ENCODE measurements at regions not wholly inside any gene's neighbourhood (a gene's known extent, or its start where the extent isn't known, plus 50 kb on each side); places are given as distances from the start of the nearest gene placed in this dataset.

DNA sequence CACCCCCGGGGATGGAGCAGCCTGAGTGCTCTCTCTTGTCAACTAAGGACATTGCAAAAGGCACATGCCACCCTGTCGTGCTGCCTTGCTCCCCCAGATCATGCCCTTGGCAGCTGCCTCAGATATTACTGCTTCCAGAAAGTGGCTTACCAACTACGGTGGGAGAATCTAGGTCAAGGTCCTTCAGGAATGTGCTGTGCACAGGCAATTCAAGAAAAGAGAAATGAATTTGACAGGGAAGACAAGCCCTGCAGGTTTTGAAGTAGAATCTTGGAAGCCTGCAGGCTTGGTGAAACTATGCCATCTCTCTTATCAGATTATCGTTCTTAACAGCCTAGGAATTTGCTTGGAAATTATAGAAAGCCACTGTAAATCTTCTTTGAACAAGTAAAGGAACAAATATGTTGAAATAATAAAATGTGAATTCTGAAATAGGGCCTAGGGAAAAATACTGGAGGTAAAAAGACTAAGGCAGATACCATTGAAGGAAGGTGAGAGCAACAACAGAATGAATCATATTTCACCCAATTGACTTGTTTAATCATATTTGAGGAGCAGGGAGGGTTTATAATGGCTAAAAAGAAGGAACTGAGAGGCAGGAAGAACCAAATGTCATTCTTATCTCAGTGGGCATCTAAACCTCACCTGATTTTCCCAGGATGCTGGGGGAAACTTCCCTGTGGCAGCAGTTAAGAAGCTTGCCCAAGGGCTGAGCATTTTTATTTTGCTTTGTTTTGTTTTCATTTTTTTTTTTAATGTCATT lies 94.0 kb upstream of the GLS start:
- no peaks in the 10 kb centered on the region for H3K27me3 ChIP-seq (ENCODE audit: insufficient read depth, low read length)
- H3K4me1 ChIP-seq (ENCODE audit: insufficient read depth, low read length), result peaks cover 20% of the 10 kb centered on the region; the same call in 1 of the 2 replicates
- H3K27ac ChIP-seq (ENCODE audit: low read length), result no peak overlapping the region
- H3K9ac ChIP-seq (ENCODE audit: low read depth, low read length), result no peak overlapping the region
- no peaks in the 10 kb centered on the region for H3K36me3 ChIP-seq (ENCODE audit: insufficient read depth, low read depth, low read length)
- no peak overlapping the region for H3K4me3 ChIP-seq (ENCODE audit: low read length)
- H3K9me3 ChIP-seq (ENCODE audit: insufficient read depth, low read depth, low read length), result 0 out of 2 replicates have a peak, but pooled peaks cover 7% of the 10 kb centered on the region

DNA sequence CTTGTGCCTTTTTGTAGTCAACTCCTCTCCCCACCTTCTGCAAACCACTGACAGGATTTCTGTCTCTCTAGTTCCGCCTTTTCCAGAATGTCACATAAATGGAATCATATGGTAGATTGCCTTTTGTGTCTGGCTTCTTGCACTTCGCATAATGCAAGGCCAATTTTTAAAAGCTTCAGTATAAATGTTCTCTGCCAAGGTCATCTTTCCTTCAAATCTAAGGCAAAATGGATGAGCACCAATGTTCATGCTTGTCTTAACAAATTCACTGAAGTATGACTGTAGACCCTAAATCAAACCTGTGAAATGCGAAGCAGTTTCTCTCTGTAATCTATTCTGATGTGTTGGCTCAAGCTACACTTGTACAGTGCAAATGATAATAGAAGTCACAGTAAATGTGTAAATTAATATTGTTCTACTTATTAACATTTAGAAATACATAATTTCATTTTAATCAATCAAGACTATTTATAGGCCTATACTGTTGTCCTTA lies 92.8 kb upstream of the GLS start:
- Histone ChIP-seq H3K9ac (ENCODE audit: low read depth, low read length) (no peak overlapping the region), H3K4me3 (ENCODE audit: low read length) (no peak overlapping the region), H3K9me3 (ENCODE audit: insufficient read depth, low read depth, low read length) (0 out of 2 replicates have a peak, but pooled peaks cover 7% of the 10 kb centered on the region), H3K4me1 (ENCODE audit: insufficient read depth, low read length) (peaks cover 22% of the 10 kb centered on the region), H3K27me3 (ENCODE audit: insufficient read depth, low read length) (no peaks in the 10 kb centered on the region), H3K27ac (ENCODE audit: low read length) (no peak overlapping the region), H3K36me3 (ENCODE audit: insufficient read depth, low read depth, low read length) (no peaks in the 10 kb centered on the region)

DNA sequence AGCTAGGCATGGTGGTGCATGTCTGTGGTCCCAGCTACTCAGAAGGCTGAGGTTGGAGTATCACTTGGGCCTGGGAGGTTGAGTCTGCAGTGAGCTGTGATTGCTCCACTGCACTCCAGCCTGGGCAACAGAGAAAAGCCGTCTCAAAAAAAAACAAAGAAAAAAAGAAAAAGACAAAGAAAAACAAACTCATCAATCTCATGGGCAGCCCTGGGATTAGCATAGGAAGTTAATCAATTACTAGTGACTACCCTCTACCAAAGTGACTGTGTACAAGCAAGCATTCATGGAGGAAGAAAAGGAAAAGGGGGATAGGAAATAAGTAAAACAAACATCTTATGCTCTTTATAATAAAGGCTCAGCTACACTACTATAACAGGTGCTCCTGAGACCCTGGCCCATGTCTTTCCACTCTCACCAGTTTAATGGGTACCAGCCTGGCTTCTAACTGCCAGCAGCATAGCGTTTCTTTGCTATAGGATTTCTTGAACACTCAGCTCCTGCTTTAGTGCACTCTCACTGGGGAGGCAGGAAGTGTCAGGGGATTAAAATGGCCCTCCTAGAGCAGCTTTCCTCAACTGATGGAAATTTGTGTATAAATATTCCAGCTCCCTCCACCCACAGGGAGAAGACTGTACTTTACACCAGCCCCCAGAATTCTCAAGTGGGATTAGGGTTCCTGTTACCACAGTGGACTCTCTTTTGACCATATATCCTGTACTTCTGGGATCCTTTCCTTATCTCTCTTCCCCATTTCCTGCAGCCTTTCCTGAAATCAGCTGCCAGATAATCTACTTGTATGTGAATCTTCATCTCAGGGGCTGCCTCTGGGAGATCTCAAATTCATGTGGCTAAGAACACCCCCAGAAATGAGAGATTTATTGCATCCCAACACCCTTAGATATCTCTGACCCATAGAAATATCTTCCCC lies 91.3 kb upstream of the GLS start:
- Histone ChIP-seq H3K27ac (ENCODE audit: low read length) (no peak overlapping the region), H3K9ac (ENCODE audit: low read depth, low read length) (no peak overlapping the region), H3K36me3 (ENCODE audit: insufficient read depth, low read depth, low read length) (no peaks in the 10 kb centered on the region), H3K27me3 (ENCODE audit: insufficient read depth, low read length) (no peaks in the 10 kb centered on the region), H3K4me3 (ENCODE audit: low read length) (no peak overlapping the region), H3K4me1 (ENCODE audit: insufficient read depth, low read length) (peaks cover 22% of the 10 kb centered on the region), H3K9me3 (ENCODE audit: insufficient read depth, low read depth, low read length) (0 out of 2 replicates have a peak, but pooled peaks cover under 1% of the 10 kb centered on the region)

DNA sequence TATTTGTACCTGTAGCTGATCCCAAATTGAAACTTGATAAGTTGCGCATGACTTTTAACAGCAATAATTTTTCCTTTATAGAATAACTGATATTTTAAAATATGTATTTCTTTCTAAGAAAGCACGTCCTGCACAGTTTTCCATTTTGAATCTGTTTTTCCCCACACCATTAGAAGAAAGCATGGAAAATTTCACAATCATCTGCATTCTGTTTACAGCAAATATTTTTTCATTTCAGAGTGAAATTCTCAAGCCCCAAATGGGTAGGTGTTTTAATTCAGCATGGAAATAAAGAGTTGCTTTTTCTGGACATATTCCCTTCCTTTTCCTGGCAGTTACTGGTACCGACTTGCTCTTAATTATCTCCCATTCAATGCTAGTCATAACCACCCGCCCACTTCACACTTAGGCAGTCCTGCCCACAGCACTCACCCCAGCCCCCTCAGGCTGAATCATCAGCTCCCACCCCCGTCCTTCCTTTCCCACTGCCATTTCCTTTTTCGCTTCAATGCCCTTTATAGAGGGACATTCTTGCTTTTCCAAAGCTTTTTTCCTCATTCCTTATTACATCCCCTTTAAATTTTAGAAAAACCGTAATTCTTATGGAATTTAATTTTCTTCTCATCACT lies 89.2 kb upstream of the GLS start:
- H3K4me3 ChIP-seq (ENCODE audit: low read length), result no peak overlapping the region
- no peak overlapping the region for H3K9ac ChIP-seq (ENCODE audit: low read depth, low read length)
- peaks cover 20% of the 10 kb centered on the region for H3K4me1 ChIP-seq (ENCODE audit: insufficient read depth, low read length)
- no peaks in the 10 kb centered on the region for H3K9me3 ChIP-seq (ENCODE audit: insufficient read depth, low read depth, low read length)
- no peaks in the 10 kb centered on the region for H3K27me3 ChIP-seq (ENCODE audit: insufficient read depth, low read length)
- no peaks in the 10 kb centered on the region for H3K36me3 ChIP-seq (ENCODE audit: insufficient read depth, low read depth, low read length)
- H3K27ac ChIP-seq (ENCODE audit: low read length), result no peak overlapping the region

DNA sequence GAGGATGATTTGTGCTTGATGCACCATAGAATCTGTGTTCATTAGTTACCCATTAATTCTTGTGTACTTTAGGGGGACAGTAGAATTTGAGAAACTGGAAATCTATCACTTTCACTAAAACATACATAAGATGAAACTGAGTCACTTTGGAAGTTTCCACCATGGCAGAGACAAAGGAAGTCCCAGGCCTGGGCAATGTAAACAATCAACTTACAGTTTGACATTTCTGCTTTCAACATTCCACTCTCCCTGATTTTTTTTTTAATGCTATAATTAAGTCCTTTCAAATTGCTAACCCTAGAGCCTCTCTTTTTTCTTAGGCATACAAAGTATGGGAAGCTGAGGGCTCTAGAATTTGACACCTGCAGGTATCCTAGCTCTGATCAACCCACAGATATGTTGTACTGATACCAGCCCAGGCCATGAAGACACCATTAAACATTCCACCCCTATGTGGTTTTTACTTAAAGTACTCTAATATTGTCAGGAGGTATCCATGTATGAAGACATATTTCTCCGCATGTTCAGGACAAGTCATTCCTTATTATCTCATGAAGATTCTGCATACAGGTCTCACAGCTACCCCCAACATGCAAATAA lies 88.5 kb upstream of the GLS start:
- Histone ChIP-seq H3K4me3 (ENCODE audit: low read length) (no peak overlapping the region), H3K4me1 (ENCODE audit: insufficient read depth, low read length) (peaks cover 18% of the 10 kb centered on the region), H3K27ac (ENCODE audit: low read length) (no peak overlapping the region)

DNA sequence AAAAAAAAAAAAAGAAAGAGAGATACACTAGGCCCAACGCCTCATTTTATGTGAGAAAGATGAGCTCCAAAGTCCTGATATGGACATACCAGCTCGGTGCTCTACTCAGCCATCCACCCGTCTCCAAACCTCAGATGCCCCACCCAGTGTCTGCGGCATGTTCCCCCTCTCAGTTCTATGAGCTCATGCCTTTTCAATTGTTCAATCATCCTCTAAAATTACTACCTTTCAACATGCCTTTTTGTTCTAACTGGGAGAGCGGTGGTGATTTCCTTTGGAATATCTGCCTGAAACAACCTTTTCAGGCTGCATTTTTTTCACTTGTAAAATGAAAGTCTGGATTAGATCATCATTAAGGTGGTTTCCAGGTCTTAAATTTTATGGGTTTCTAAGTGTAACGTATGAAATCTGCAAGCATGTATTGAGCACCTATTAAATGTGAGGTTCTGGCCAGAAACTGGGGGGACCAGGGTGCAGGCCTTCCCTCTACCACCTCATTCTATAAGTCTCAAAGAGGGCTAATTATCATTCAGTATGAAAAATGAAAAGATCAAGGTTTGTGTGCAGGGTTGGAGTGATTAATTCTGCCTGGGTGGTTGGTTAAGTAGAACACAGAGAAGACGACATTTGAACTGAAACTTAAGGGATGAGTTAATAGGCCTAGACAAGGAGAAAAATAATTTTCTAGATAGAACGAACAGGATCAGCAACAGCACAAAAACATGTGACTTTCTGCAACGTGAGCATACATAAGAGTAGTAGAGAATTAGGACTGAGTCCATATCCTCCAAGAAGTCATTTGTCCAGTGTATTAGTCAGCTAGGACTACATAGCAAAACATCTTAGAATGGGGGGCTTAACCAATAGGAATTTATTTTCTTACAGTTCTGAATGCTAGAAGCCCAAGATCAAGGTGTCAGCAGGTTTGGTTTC lies 87.4 kb upstream of the GLS start:
- Histone ChIP-seq H3K4me1 (ENCODE audit: insufficient read depth, low read length) (peaks cover 18% of the 10 kb centered on the region), H3K27me3 (ENCODE audit: insufficient read depth, low read length) (no peaks in the 10 kb centered on the region), H3K27ac (ENCODE audit: low read length) (no peak overlapping the region), H3K9me3 (ENCODE audit: insufficient read depth, low read depth, low read length) (no peaks in the 10 kb centered on the region), H3K9ac (ENCODE audit: low read depth, low read length) (no peak overlapping the region), H3K4me3 (ENCODE audit: low read length) (no peak overlapping the region), H3K36me3 (ENCODE audit: insufficient read depth, low read depth, low read length) (no peaks in the 10 kb centered on the region)

More for the DNA sequence above, 88.5 kb upstream of the GLS start:
- Histone ChIP-seq H3K36me3 (ENCODE audit: insufficient read depth, low read depth, low read length) (no peaks in the 10 kb centered on the region), H3K9me3 (ENCODE audit: insufficient read depth, low read depth, low read length) (no peaks in the 10 kb centered on the region), H3K9ac (ENCODE audit: low read depth, low read length) (no peak overlapping the region), H3K27me3 (ENCODE audit: insufficient read depth, low read length) (no peaks in the 10 kb centered on the region)

DNA sequence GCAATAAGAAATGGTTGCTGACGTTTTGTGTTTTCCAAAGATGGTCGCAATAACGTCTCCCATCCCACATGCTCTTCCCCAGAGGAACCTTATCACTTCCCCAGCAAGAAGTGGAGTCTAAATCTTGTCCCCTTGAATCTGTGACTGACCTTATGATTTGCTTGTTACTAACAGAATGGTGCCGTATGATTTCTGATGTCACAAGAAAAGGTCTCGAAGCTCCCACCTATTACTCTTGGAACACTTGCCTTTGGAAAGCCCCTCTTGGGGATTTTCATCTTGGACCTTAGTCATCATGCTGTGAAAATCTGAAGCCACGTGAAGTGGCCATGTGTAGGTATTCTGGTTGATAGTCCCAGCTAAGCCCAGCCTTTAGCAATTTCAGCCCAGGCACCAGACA lies 86.2 kb upstream of the GLS start:
- no peaks in the 10 kb centered on the region for H3K27me3 ChIP-seq (ENCODE audit: insufficient read depth, low read length)
- no peak overlapping the region for H3K27ac ChIP-seq (ENCODE audit: low read length)
- H3K36me3 ChIP-seq (ENCODE audit: insufficient read depth, low read depth, low read length), result no peaks in the 10 kb centered on the region
- H3K9me3 ChIP-seq (ENCODE audit: insufficient read depth, low read depth, low read length), result no peaks in the 10 kb centered on the region
- no peak overlapping the region for H3K4me3 ChIP-seq (ENCODE audit: low read length)
- peaks cover 18% of the 10 kb centered on the region for H3K4me1 ChIP-seq (ENCODE audit: insufficient read depth, low read length)
- H3K9ac ChIP-seq (ENCODE audit: low read depth, low read length), result no peak overlapping the region

DNA sequence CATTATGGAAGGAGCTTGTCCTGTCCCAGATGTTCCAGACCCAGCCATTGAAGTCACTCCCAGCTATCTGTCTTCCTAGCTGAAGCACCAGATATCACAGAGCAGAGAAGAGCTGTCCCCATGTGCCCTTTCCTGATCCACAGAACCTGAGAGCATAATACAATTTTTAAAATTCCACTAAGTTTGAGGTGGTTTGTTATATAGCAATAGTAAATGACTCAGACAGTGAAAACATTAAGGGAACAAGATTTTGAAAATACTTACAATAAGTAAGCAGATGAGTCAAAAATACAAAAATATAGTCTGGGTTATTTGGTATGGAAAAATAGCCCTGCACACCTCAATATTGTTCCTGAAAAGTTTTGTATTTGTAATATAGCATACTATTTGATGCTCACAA lies 85.8 kb upstream of the GLS start:
- H3K9me3 ChIP-seq (ENCODE audit: insufficient read depth, low read depth, low read length), result no peaks in the 10 kb centered on the region
- no peak overlapping the region for H3K27ac ChIP-seq (ENCODE audit: low read length)
- no peaks in the 10 kb centered on the region for H3K27me3 ChIP-seq (ENCODE audit: insufficient read depth, low read length)
- no peaks in the 10 kb centered on the region for H3K36me3 ChIP-seq (ENCODE audit: insufficient read depth, low read depth, low read length)
- H3K4me3 ChIP-seq (ENCODE audit: low read length), result no peak overlapping the region
- no peak overlapping the region for H3K9ac ChIP-seq (ENCODE audit: low read depth, low read length)
- peaks cover 21% of the 10 kb centered on the region for H3K4me1 ChIP-seq (ENCODE audit: insufficient read depth, low read length)

DNA sequence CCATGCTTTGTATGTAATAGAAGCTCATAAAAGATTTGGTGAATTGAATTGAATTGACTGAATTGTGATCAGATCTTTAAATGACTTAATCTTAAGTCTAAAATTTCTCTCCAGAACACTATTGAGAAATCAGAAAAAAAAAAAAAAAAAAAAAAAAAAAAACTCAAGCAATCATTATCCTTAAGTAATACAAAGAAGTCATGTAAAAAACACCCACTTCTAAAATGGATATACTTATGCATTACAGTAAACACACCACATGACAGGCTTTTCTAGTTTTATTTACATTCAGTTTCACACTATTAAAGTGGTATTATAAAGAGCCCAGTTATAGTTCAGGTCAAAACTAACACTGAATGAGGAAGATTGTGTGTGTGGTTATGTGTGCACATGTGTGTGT lies 84.9 kb upstream of the GLS start:
- Histone ChIP-seq H3K4me3 (ENCODE audit: low read length) (no peak overlapping the region), H3K27me3 (ENCODE audit: insufficient read depth, low read length) (no peaks in the 10 kb centered on the region), H3K36me3 (ENCODE audit: insufficient read depth, low read depth, low read length) (no peaks in the 10 kb centered on the region), H3K27ac (ENCODE audit: low read length) (no peak overlapping the region), H3K9ac (ENCODE audit: low read depth, low read length) (no peak overlapping the region), H3K9me3 (ENCODE audit: insufficient read depth, low read depth, low read length) (no peaks in the 10 kb centered on the region), H3K4me1 (ENCODE audit: insufficient read depth, low read length) (peaks cover 20% of the 10 kb centered on the region)

DNA sequence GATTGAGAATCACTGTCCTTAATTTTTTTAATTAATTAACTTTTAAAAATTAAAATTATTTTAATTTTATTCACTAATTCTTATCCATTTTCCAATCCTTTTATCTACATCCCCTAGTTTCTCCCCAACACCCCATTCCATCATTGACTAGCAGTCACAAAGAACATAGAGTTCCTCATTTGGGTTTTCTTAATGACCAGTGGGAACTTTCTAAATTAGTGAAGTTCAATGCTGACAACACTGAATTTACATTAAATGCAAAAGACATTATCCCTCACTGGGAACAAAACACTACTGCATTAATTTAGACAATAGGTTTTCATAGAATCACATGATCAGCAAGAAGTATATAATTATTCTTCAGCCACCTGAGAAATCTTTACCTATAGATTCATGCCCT lies 80.6 kb upstream of the GLS start:
- Histone ChIP-seq H3K36me3 (ENCODE audit: insufficient read depth, low read depth, low read length) (no peaks in the 10 kb centered on the region), H3K9ac (ENCODE audit: low read depth, low read length) (no peak overlapping the region), H3K27me3 (ENCODE audit: insufficient read depth, low read length) (no peaks in the 10 kb centered on the region), H3K9me3 (ENCODE audit: insufficient read depth, low read depth, low read length) (no peaks in the 10 kb centered on the region), H3K4me1 (ENCODE audit: insufficient read depth, low read length) (peaks cover 18% of the 10 kb centered on the region; the same call in 1 of the 2 replicates), H3K4me3 (ENCODE audit: low read length) (no peak overlapping the region), H3K27ac (ENCODE audit: low read length) (no peak overlapping the region)
